Ishikawa (cell line): ENCODE measurements at regions not wholly inside any gene's neighbourhood (a gene's known extent, or its start where the extent isn't known, plus 50 kb on each side); places are given as distances from the start of the nearest gene placed in this dataset.

Experiments used
- EGR1 ChIP-seq: IDR thresholded peaks from 2 replicates; pipeline ENCODE4 v1.6.1; 2012
- RAD21 ChIP-seq: IDR thresholded peaks from 2 replicates; pipeline ENCODE4 v1.6.1; 2012; ENCODE audit warnings: low read depth
- TF ChIP-seq, protein P1 (sequence below): IDR thresholded peaks from 2 replicates; pipeline ENCODE4 v1.6.1; 2012; ENCODE audit warnings: low read depth, mild to moderate bottlenecking

DNA sequence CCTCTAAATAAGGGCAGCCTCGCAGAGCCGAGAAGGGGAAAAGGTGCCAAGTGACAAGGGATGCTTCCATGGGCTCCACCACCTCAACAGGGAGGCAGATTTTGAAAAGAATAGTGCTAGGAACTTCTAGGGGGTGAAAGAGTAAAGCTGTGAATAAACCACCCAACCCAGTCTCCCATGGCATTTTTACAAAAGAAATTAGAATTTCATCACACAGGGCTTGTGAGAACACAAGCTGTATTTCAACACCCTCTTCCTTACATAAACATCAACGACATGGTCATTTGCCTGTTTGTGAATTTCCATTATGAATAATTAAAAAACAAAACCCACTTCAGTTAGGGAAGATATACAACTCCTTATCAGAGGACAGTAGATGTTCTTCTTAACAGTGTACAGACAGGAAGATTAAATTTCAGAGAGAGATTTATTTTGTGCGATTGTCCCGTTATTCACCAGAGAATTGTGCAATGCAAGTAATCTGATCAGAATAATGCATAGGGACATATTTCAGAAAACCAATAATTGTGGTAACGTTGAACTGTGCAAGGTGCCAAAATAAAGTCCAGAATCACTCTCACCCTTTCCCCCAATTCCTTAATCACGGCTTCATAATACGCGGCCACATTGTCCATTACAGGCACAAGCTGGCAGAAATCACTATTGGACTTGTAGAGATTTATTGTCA, 207.8 kb upstream of the MGMT start:
- no peak for TF ChIP-seq RAD21
- TF ChIP-seq, protein P1, sequence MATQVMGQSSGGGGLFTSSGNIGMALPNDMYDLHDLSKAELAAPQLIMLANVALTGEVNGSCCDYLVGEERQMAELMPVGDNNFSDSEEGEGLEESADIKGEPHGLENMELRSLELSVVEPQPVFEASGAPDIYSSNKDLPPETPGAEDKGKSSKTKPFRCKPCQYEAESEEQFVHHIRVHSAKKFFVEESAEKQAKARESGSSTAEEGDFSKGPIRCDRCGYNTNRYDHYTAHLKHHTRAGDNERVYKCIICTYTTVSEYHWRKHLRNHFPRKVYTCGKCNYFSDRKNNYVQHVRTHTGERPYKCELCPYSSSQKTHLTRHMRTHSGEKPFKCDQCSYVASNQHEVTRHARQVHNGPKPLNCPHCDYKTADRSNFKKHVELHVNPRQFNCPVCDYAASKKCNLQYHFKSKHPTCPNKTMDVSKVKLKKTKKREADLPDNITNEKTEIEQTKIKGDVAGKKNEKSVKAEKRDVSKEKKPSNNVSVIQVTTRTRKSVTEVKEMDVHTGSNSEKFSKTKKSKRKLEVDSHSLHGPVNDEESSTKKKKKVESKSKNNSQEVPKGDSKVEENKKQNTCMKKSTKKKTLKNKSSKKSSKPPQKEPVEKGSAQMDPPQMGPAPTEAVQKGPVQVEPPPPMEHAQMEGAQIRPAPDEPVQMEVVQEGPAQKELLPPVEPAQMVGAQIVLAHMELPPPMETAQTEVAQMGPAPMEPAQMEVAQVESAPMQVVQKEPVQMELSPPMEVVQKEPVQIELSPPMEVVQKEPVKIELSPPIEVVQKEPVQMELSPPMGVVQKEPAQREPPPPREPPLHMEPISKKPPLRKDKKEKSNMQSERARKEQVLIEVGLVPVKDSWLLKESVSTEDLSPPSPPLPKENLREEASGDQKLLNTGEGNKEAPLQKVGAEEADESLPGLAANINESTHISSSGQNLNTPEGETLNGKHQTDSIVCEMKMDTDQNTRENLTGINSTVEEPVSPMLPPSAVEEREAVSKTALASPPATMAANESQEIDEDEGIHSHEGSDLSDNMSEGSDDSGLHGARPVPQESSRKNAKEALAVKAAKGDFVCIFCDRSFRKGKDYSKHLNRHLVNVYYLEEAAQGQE, result no peak
- no peak for TF ChIP-seq EGR1
